Astrocyte of the cerebellum (primary cell): ENCODE measurements at regions not wholly inside any gene's neighbourhood (a gene's known extent, or its start where the extent isn't known, plus 50 kb on each side); places are given as distances from the start of the nearest gene placed in this dataset.

Source experiments
- DNase-seq: peaks from one replicate; pipeline ENCODE4 v3.0.0-alpha.2; 2011; ENCODE audit warnings: low read depth
- H3K4me3 ChIP-seq: 2 replicates; pipeline ENCODE4 v1.5.1; 2011; ENCODE audit warnings: mild to moderate bottlenecking, low read depth, low read length, moderate library complexity
- CTCF ChIP-seq: IDR thresholded peaks from 2 replicates; pipeline ENCODE4 v1.5.1; 2012; ENCODE audit warnings: low read length, low read depth, moderate library complexity, mild to moderate bottlenecking; ENCODE audit errors: missing control alignments
- in situ Hi-C: cut with HindIII; loops from 2 replicates; pipeline ENCODE4 v1.10.0; 2017; ENCODE audit warnings: low sequenced_read_pairs

- no peak overlapping the region for H3K4me3 ChIP-seq
- no peak for TF ChIP-seq CTCF
- DNase-seq = no peak
- in situ Hi-C loops = no loop called here
Measured at GRCh38 chr10:108797573-108797972, 1125.7 kb downstream of the XPNPEP1 start.

GRCh38 chr10:108791794-108792474 is 1131.4 kb downstream of the XPNPEP1 start:
- no peak for TF ChIP-seq CTCF
- no peak for DNase-seq
- no peak overlapping the region for H3K4me3 ChIP-seq
- in situ Hi-C loops = no loop called here

GRCh38 chr10:108791030-108791429 is 1132.3 kb downstream of the XPNPEP1 start:
- no peak for TF ChIP-seq CTCF
- in situ Hi-C loops = no loop called here
- no peak for DNase-seq

GRCh38 chr10:108789919-108790318 is 1133.4 kb downstream of the XPNPEP1 start:
- no peak for TF ChIP-seq CTCF
- DNase-seq = peak; percentile 18
- in situ Hi-C loops = no loop called here
- H3K4me3 ChIP-seq = no peak overlapping the region

More at GRCh38 chr10:108791030-108791429, 1132.3 kb downstream of the XPNPEP1 start:
- H3K4me3 ChIP-seq = no peak overlapping the region

- TF ChIP-seq CTCF = no peak
- no peak for DNase-seq
- in situ Hi-C loops = no loop called here
- no peak overlapping the region for H3K4me3 ChIP-seq
Measured at GRCh38 chr10:108789336-108789735, 1134.0 kb downstream of the XPNPEP1 start.

- DNase-seq = no peak
- no peak for TF ChIP-seq CTCF
- in situ Hi-C loops = no loop called here
Measured at GRCh38 chr10:108788891-108789290, 1134.4 kb downstream of the XPNPEP1 start.

GRCh38 chr10:108787932-108788331 is 1135.4 kb downstream of the XPNPEP1 start:
- in situ Hi-C loops = no loop called here
- no peak overlapping the region for H3K4me3 ChIP-seq
- TF ChIP-seq CTCF = no peak
- DNase-seq = no peak

More at GRCh38 chr10:108788891-108789290, 1134.4 kb downstream of the XPNPEP1 start:
- H3K4me3 ChIP-seq = no peak overlapping the region
